ENCODE measurements at regions not wholly inside any gene's neighbourhood (a gene's known extent, or its start where the extent isn't known, plus 50 kb on each side); places are given as distances from the start of the nearest gene placed in this dataset.
"Not testable (repeated sequence)": the region's sequence is repeated elsewhere in the genome, so short reads cannot be mapped to it uniquely, and the experiment has no call there.

DNA sequence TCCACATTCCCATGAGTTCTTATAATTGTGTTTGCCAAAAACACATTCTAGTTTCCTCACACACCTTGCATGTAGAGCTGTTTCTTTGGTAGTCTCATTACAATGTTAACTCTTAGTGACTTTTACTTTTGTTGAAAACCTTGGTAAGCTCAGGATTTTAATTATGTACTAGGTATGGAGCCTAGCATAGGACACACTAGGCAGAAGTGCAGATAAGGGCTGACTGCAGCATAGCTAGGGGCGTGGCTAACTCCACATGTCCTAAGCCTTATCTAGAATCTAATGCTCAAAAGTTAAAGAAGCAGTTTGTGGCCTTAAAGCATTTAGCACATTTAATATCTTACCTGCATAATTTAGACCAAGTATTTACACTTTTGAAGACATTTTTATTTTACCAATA is 153.7 kb upstream of the FBXO11 start:
- H3K27me3 Mint-ChIP-seq (ENCODE audit: insufficient read depth, unreplicated experiment) = peaks cover 15% of the 10 kb centered on the region
- Histone ChIP-seq H3K4me1 (no peaks in the 10 kb centered on the region), H3K27me3 (replicated peaks; ENCODE audit: control insufficient read depth, insufficient read depth, low read length) (no peaks in the 10 kb centered on the region), H3K4me3 (ENCODE audit: low read depth, low read length) (no peak overlapping the region), H3K9me3 (no peaks in the 10 kb centered on the region), H3K36me3 (ENCODE audit: control insufficient read depth, insufficient read depth, low read length) (no peaks in the 10 kb centered on the region)
- no peak overlapping the region for H3K27ac Mint-ChIP-seq (ENCODE audit: unreplicated experiment)
- ChIA-PET CTCF (no interaction called here), POLR2A (no interaction called here)
- no peak overlapping the region for H3K4me3 Mint-ChIP-seq (ENCODE audit: unreplicated experiment)
- BruUV-seq (replicated peaks) = no TSS peak
- no peaks in the 10 kb centered on the region for H3K36me3 Mint-ChIP-seq (ENCODE audit: insufficient read depth, unreplicated experiment)
- no peaks in the 10 kb centered on the region for H3K9me3 Mint-ChIP-seq (ENCODE audit: unreplicated experiment)
- TF ChIP-seq, protein P1, sequence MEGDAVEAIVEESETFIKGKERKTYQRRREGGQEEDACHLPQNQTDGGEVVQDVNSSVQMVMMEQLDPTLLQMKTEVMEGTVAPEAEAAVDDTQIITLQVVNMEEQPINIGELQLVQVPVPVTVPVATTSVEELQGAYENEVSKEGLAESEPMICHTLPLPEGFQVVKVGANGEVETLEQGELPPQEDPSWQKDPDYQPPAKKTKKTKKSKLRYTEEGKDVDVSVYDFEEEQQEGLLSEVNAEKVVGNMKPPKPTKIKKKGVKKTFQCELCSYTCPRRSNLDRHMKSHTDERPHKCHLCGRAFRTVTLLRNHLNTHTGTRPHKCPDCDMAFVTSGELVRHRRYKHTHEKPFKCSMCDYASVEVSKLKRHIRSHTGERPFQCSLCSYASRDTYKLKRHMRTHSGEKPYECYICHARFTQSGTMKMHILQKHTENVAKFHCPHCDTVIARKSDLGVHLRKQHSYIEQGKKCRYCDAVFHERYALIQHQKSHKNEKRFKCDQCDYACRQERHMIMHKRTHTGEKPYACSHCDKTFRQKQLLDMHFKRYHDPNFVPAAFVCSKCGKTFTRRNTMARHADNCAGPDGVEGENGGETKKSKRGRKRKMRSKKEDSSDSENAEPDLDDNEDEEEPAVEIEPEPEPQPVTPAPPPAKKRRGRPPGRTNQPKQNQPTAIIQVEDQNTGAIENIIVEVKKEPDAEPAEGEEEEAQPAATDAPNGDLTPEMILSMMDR (IDR thresholded peaks at IDR 0.05; ENCODE audit: insufficient read depth in 1 of 2, low read depth in 1 of 2, low read length in 1 of 2, severe bottlenecking in 1 of 2, unreplicated experiment in 1 of 2) = no peak
- no peak for DNase-seq
- H3K4me1 Mint-ChIP-seq (ENCODE audit: low read depth, unreplicated experiment) = no peaks in the 10 kb centered on the region
- intact Hi-C loops (cut with micrococcal nuclease; ENCODE audit: unreplicated experiment) = no loop called here

DNA sequence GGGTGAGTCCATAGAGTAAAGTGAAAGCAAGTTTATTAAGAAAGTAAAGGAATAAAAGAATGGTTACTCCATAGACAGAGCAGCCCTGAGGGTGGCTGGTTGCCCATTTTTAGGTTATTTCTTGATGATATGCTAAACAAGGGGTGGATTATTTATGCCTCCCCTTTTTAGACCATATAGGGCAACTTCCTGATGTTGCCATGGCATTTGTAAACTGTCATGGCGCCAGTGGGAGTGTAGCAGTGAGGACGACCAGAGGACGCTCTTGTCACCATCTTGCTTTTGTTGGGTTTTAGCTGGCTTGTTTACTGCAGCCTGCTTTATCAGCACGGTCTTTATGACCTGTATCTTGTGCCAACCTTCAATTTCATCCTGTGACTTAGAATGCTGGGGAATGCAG is 155.4 kb upstream of the FBXO11 start:
- H3K4me3 ChIP-seq (ENCODE audit: low read depth, low read length); H3K4me1 ChIP-seq; DNase-seq; H3K4me1 Mint-ChIP-seq (ENCODE audit: low read depth, unreplicated experiment); H3K27ac Mint-ChIP-seq (ENCODE audit: unreplicated experiment); intact Hi-C loops (cut with micrococcal nuclease; ENCODE audit: unreplicated experiment); H3K36me3 Mint-ChIP-seq (ENCODE audit: insufficient read depth, unreplicated experiment); H3K9me3 ChIP-seq; POLR2A ChIA-PET; CTCF ChIA-PET; BruUV-seq (replicated peaks); H3K4me3 Mint-ChIP-seq (ENCODE audit: unreplicated experiment); H3K9me3 Mint-ChIP-seq (ENCODE audit: unreplicated experiment); H3K27me3 ChIP-seq (replicated peaks; ENCODE audit: control insufficient read depth, insufficient read depth, low read length); H3K36me3 ChIP-seq (ENCODE audit: control insufficient read depth, insufficient read depth, low read length): not testable (repeated sequence)
- peaks cover 16% of the 10 kb centered on the region for H3K27me3 Mint-ChIP-seq (ENCODE audit: insufficient read depth, unreplicated experiment)

DNA sequence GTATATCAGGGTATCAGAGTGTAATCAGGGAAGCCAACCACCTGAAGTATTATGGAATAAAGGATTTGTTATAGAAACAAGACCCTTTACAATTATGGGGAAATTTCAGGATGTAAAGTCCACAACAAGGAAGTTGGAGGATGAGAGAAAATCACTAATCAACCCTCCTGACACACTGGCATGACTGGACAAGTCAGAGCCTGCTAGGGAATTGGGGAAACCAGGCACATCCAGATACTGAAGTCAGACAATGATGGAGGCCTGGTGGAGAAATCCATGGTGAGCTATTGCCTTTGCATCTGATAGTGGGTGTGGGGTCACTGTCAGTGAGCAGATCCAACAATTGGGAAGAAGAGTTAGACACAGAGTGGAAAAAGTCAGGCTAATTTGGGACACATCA is 158.8 kb upstream of the FBXO11 start:
- no TSS peak for BruUV-seq (replicated peaks)
- no peaks in the 10 kb centered on the region for H3K27me3 ChIP-seq (replicated peaks; ENCODE audit: control insufficient read depth, insufficient read depth, low read length)
- Mint-ChIP-seq H3K4me1 (ENCODE audit: low read depth, unreplicated experiment) (no peaks in the 10 kb centered on the region), H3K4me3 (ENCODE audit: unreplicated experiment) (no peak overlapping the region), H3K27me3 (ENCODE audit: insufficient read depth, unreplicated experiment) (peaks cover 10% of the 10 kb centered on the region), H3K27ac (ENCODE audit: unreplicated experiment) (no peak overlapping the region), H3K9me3 (ENCODE audit: unreplicated experiment) (no peaks in the 10 kb centered on the region), H3K36me3 (ENCODE audit: insufficient read depth, unreplicated experiment) (no peaks in the 10 kb centered on the region)
- no peaks in the 10 kb centered on the region for H3K9me3 ChIP-seq
- no peak overlapping the region for H3K4me3 ChIP-seq (ENCODE audit: low read depth, low read length)
- ChIA-PET POLR2A (no interaction called here), CTCF (no interaction called here)
- H3K36me3 ChIP-seq (ENCODE audit: control insufficient read depth, insufficient read depth, low read length) = no peaks in the 10 kb centered on the region
- no peak for DNase-seq
- intact Hi-C loops (cut with micrococcal nuclease; ENCODE audit: unreplicated experiment) = no loop called here
- no peaks in the 10 kb centered on the region for H3K4me1 ChIP-seq
- TF ChIP-seq, protein P1 (IDR thresholded peaks at IDR 0.05; ENCODE audit: insufficient read depth in 1 of 2, low read depth in 1 of 2, low read length in 1 of 2, severe bottlenecking in 1 of 2, unreplicated experiment in 1 of 2) = no peak

DNA sequence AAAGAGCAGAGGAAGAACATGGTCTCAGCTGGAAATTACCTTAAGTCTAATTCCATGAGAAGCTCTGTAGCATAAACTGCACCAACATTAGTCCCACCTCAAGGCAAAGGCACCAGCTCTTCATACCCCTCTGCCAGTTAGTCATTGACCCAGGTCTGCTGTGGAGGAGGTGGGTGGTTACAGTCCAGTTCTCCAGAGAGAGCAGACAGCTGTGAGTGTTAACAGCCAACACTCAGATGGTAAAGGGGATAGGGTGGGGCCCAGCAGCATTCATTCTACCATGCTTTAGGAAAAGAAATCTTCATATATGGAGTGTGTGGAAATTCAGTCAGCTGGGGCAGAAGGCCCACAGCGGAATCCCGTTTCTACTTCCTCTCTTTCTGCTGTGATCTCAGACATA is 159.7 kb upstream of the FBXO11 start:
- Mint-ChIP-seq H3K27ac (ENCODE audit: unreplicated experiment) (no peak overlapping the region), H3K4me1 (ENCODE audit: low read depth, unreplicated experiment) (no peaks in the 10 kb centered on the region), H3K27me3 (ENCODE audit: insufficient read depth, unreplicated experiment) (peaks cover 11% of the 10 kb centered on the region), H3K9me3 (ENCODE audit: unreplicated experiment) (no peaks in the 10 kb centered on the region), H3K36me3 (ENCODE audit: insufficient read depth, unreplicated experiment) (no peaks in the 10 kb centered on the region), H3K4me3 (ENCODE audit: unreplicated experiment) (no peak overlapping the region)
- POLR2A ChIA-PET = interaction anchor here (0.6 kb wide), 1 partner anchor 404 kb away, joined by 7 read pairs; no protein-coding TSS in a partner anchor
- no peak overlapping the region for H3K4me3 ChIP-seq (ENCODE audit: low read depth, low read length)
- TF ChIP-seq, protein P1 (IDR thresholded peaks at IDR 0.05; ENCODE audit: insufficient read depth in 1 of 2, low read depth in 1 of 2, low read length in 1 of 2, severe bottlenecking in 1 of 2, unreplicated experiment in 1 of 2) = no peak
- H3K36me3 ChIP-seq (ENCODE audit: control insufficient read depth, insufficient read depth, low read length) = no peaks in the 10 kb centered on the region
- no peak for DNase-seq
- intact Hi-C loops (cut with micrococcal nuclease; ENCODE audit: unreplicated experiment) = no loop called here
- H3K4me1 ChIP-seq = no peaks in the 10 kb centered on the region
- H3K27me3 ChIP-seq (replicated peaks; ENCODE audit: control insufficient read depth, insufficient read depth, low read length) = no peaks in the 10 kb centered on the region
- no peaks in the 10 kb centered on the region for H3K9me3 ChIP-seq
- CTCF ChIA-PET = no interaction called here
- BruUV-seq (replicated peaks) = no TSS peak

Measured in Caco-2 (cell line).